Upper lobe of left lung (tissue), 6 donors: ENCODE measurements at regions not wholly inside any gene's neighbourhood (a gene's known extent, or its start where the extent isn't known, plus 50 kb on each side); places are given as distances from the start of the nearest gene placed in this dataset.

Experiments used
- ATAC-seq, 2 donors: fragments of 200-7000 bp; cut with Tn5 transposase; one replicate each; pipeline ENCODE4 v1.9.1; 2022; ENCODE audit warnings: mild to moderate bottlenecking in 2 of 2, moderate library complexity in 2 of 2; ENCODE audit not compliant: low FRiP score in 2 of 2
- DNase-seq, 2 donors: peaks; one replicate each; pipeline ENCODE4 v3.0.0-alpha.2; 2019 to 2020
- H3K27ac ChIP-seq, 4 donors: fragments of 200-600 bp; sonication (generic); one replicate each; pipeline ENCODE4 v1.5.1; 2016 to 2019
- H3K27me3 ChIP-seq, 4 donors: fragments of 200-600 bp; sonication (generic); one replicate each; pipeline ENCODE4 v1.5.1; 2017 to 2019
- H3K36me3 ChIP-seq, 4 donors: fragments of 200-600 bp; sonication (generic); one replicate each; pipeline ENCODE4 v1.5.1; 2016 to 2019
- H3K4me1 ChIP-seq, 4 donors: fragments of 200-600 bp; sonication (generic); one replicate each; pipeline ENCODE4 v1.5.1; 2018 to 2019
- H3K4me3 ChIP-seq, 4 donors: fragments of 200-600 bp; sonication (generic); one replicate each; pipeline ENCODE4 v1.5.1; 2017 to 2019; ENCODE audit warnings: mild to moderate bottlenecking in 2 of 4, moderate library complexity in 1 of 4
- H3K9me3 ChIP-seq, 4 donors: fragments of 200-600 bp; sonication (generic); one replicate each; pipeline ENCODE4 v1.5.1; 2018 to 2019
- EP300 ChIP-seq, 4 donors: sonication (generic); formaldehyde crosslinking; IDR thresholded peaks; one replicate each; pipeline ENCODE4 v1.5.1; 2017; ENCODE audit warnings: antibody characterized with exemption in 4 of 4, control low read depth in 2 of 4
- POLR2A ChIP-seq, 4 donors: fragments of 450-650 bp; IDR thresholded peaks; one replicate each; pipeline ENCODE4 v1.5.1; 2016 to 2017; ENCODE audit warnings: antibody characterized with exemption in 4 of 4, mild to moderate bottlenecking in 2 of 4
- POLR2AphosphoS5 ChIP-seq, 2 donors: sonication (generic); formaldehyde crosslinking; IDR thresholded peaks; one replicate each; pipeline ENCODE4 v1.5.1; 2017; ENCODE audit warnings: antibody characterized with exemption in 2 of 2
- WGBS, 2 donors: methylation state at CpG; one replicate each; pipeline ENCODE4 v1.1.5; 2017 to 2018; 5-methylcytosine and 5-hydroxymethylcytosine counted together
- TF ChIP-seq, protein P1 (sequence below), 6 experiments: fragments of 450-650 bp in 4 of 6; fragments of 200-600 bp in 2 of 6; sonication (generic) in 2 of 6; IDR thresholded peaks; one replicate each; pipeline ENCODE4 v1.5.1; 2016 to 2019; ENCODE audit warnings: antibody characterized with exemption in 6 of 6
- donor health status: DM: no; HTN: no; CAD: no; lungs with moderate emphysema.
- donor health status: DM: no; HTN: yes; CAD: no; lungs with severe emphysema.

DNA sequence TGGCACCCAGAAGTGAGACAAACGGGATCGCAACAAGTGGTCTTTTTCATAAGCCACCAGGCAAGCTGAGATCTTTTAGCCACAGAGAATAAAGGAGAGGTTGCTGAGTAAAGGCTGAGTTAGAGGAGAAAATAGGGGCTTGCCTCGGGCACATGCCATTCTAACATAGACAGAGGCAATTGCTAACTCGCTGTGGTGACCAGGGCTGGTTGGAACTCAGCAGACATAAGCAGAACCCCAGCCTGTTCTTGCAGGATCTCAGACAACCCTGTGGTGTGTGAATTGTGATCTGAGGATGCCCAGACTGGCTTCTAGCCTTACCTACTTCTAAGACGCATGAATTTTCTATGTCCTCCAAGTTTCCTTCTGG, 300.2 kb downstream of the CDCA7 start:
- Histone ChIP-seq H3K9me3 (no peaks in the 10 kb centered on the region), H3K36me3 (no peaks in the 10 kb centered on the region), H3K4me3 (no peak overlapping the region), H3K27me3 (no peaks in the 10 kb centered on the region), H3K4me1 (no peaks in the 10 kb centered on the region), H3K27ac (no peak overlapping the region)
- TF ChIP-seq, protein P1, sequence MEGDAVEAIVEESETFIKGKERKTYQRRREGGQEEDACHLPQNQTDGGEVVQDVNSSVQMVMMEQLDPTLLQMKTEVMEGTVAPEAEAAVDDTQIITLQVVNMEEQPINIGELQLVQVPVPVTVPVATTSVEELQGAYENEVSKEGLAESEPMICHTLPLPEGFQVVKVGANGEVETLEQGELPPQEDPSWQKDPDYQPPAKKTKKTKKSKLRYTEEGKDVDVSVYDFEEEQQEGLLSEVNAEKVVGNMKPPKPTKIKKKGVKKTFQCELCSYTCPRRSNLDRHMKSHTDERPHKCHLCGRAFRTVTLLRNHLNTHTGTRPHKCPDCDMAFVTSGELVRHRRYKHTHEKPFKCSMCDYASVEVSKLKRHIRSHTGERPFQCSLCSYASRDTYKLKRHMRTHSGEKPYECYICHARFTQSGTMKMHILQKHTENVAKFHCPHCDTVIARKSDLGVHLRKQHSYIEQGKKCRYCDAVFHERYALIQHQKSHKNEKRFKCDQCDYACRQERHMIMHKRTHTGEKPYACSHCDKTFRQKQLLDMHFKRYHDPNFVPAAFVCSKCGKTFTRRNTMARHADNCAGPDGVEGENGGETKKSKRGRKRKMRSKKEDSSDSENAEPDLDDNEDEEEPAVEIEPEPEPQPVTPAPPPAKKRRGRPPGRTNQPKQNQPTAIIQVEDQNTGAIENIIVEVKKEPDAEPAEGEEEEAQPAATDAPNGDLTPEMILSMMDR (IDR thresholded peaks at IDR 0.05): no peak
- TF ChIP-seq POLR2A (IDR thresholded peaks at IDR 0.05): no peak
- TF ChIP-seq POLR2AphosphoS5 (IDR thresholded peaks at IDR 0.05): no peak
- no peak for TF ChIP-seq EP300 (IDR thresholded peaks at IDR 0.05)
- 93 to 99% methylated on average over 5 of the region's 5 CpGs for WGBS, 2 donors
- ATAC-seq: no peak
- DNase-seq: no peak

DNA sequence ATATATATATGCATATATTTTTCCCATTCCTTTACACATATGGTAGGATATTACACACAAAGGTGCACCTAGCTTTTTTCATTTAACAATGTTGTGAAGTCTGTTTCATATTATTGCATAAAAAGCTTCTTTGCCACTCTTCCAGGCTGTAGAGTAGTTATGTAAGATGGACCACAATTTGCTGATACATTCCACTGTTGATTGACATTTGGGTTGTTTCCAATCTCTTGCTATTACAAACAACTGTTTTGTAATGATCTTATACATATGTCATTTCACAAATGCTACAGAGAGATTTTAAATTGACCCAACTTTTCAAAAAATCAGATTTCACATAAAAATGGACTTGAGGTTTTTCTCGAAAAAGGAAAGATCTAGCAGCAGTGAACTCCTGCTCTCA, 301.4 kb downstream of the CDCA7 start:
- DNase-seq (no peak), ATAC-seq (no peak)
- 0 to 82% methylated on average over 1 of the region's 1 CpG for WGBS, 2 donors
- TF ChIP-seq POLR2AphosphoS5 (IDR thresholded peaks at IDR 0.05) (no peak), EP300 (IDR thresholded peaks at IDR 0.05) (no peak), POLR2A (IDR thresholded peaks at IDR 0.05) (no peak)
- TF ChIP-seq, protein P1 (IDR thresholded peaks at IDR 0.05): no peak
- H3K27ac ChIP-seq: no peak overlapping the region
- no peaks in the 10 kb centered on the region for H3K36me3 ChIP-seq
- H3K27me3 ChIP-seq: no peaks in the 10 kb centered on the region
- H3K9me3 ChIP-seq: no peaks in the 10 kb centered on the region
- H3K4me1 ChIP-seq: no peaks in the 10 kb centered on the region
- no peak overlapping the region for H3K4me3 ChIP-seq

DNA sequence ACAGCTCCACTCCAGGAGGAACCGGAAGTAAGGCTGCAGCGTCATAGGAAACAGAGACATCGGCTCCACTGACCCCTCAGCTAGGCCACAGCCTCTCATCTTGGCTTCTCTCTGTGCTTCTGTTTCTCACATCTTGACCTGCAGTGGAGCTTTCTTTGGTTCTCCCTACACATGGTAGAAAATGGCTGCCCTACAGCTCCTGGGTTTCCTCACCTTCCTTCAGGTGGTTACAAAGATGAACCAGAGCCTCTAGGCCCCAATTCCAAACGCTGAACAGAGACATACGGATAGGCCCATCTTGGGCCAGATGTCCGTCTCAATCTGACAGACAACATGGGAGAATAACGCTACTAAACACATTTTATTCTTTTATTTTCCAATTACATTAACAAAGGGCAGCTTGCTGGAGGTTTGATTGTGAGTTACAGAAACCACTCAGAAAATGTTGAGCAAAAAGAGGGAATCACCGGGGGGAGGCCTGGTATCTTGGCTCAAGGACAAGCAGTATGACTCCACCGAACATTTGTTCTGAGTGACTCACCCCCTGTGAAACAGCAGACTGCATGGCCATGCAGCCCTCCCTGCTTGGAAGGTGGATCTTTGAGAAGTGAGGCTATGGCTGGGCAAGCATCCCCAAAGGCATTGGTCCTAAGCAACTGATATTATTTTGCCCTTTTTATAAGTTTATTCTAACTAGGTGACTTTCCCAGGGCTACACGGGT, 303.5 kb downstream of the CDCA7 start:
- DNase-seq (no peak), ATAC-seq (peak in 1 of 2 donors; percentile 78)
- Histone ChIP-seq H3K27me3 (no peaks in the 10 kb centered on the region), H3K27ac (no peak overlapping the region), H3K4me3 (no peak overlapping the region), H3K9me3 (no peaks in the 10 kb centered on the region), H3K4me1 (no peaks in the 10 kb centered on the region), H3K36me3 (no peaks in the 10 kb centered on the region)
- WGBS, 2 donors: 77 to 87% methylated on average over 10 of the region's 10 CpGs
- TF ChIP-seq POLR2AphosphoS5 (IDR thresholded peaks at IDR 0.05): no peak
- no peak for TF ChIP-seq POLR2A (IDR thresholded peaks at IDR 0.05)
- TF ChIP-seq EP300 (IDR thresholded peaks at IDR 0.05): no peak
- TF ChIP-seq, protein P1 (IDR thresholded peaks at IDR 0.05): no peak

DNA sequence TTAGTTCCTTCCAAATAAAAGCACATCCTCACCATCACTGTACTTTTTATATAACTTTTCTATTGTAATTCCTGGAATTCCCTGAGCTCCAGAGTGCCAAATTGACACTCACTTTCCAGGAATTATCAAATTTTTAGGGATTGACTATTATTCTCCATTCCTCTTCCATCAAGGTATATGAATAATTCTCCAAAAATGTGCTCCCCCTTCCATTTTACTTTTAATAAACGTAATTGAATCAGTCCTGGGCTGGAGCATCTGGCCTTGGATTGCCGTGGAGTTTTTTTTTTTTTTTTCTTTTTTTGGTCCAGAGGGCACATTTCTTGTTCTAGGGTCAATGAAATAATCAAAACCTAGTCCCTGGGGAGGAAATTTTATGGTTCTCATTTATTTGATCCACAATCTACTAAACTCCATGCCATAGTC, 304.3 kb downstream of the CDCA7 start:
- Histone ChIP-seq H3K36me3 (no peaks in the 10 kb centered on the region), H3K27me3 (no peaks in the 10 kb centered on the region), H3K27ac (no peak overlapping the region), H3K9me3 (no peaks in the 10 kb centered on the region), H3K4me3 (no peak overlapping the region), H3K4me1 (no peaks in the 10 kb centered on the region)
- TF ChIP-seq, protein P1 (IDR thresholded peaks at IDR 0.05): no peak
- no peak for TF ChIP-seq POLR2AphosphoS5 (IDR thresholded peaks at IDR 0.05)
- no peak for TF ChIP-seq EP300 (IDR thresholded peaks at IDR 0.05)
- TF ChIP-seq POLR2A (IDR thresholded peaks at IDR 0.05): no peak
- DNase-seq (no peak), ATAC-seq (no peak)
- 80 to 82% methylated on average over 2 of the region's 2 CpGs for WGBS, 2 donors

DNA sequence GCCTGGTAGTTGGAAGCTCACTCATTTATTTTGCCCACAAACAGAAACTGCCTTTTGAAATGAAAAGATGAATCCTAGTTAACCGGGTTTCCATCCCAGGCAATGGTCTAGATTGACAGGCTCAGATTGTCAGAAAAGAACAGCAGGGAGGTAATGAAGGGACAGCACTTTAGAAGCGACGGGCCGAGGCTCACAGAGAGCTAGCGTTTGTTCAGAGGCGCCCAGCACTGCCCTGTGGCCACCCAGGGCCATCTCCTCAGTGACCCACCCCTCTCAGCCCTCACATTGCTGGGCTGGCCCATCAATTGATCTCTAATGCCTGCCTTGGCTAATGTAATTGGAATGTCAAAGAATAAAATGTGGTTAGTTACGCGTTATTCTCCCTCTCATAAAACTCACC, 304.8 kb downstream of the CDCA7 start:
- TF ChIP-seq EP300 (IDR thresholded peaks at IDR 0.05) (no peak), POLR2A (IDR thresholded peaks at IDR 0.05) (no peak)
- 91 to 97% methylated on average over 8 of the region's 8 CpGs for WGBS, 2 donors
- peak in 1 of 2 donors; percentile 20 for DNase-seq
- H3K9me3 ChIP-seq: no peaks in the 10 kb centered on the region
- ATAC-seq: no peak
- no peaks in the 10 kb centered on the region for H3K36me3 ChIP-seq
- H3K4me3 ChIP-seq: no peak overlapping the region
- H3K27ac ChIP-seq: no peak overlapping the region
- H3K4me1 ChIP-seq: no peaks in the 10 kb centered on the region
- H3K27me3 ChIP-seq: no peaks in the 10 kb centered on the region
